H7 (cell line): ENCODE measurements at regions not wholly inside any gene's neighbourhood (a gene's known extent, or its start where the extent isn't known, plus 50 kb on each side); places are given as distances from the start of the nearest gene placed in this dataset.

ENCODE experiments used
- DNase-seq: peaks from one replicate; pipeline ENCODE4 v3.0.0; 2012
- H3K27me3 ChIP-seq: 2 replicates; pipeline ENCODE4 v1.6.0; 2011; ENCODE audit warnings: mild to moderate bottlenecking, low read length; ENCODE audit not compliant: control insufficient read depth, insufficient read depth
- H3K36me3 ChIP-seq: replicated peaks from 2 replicates; pipeline ENCODE4 v1.5.1; 2011; ENCODE audit warnings: low read length; ENCODE audit not compliant: control insufficient read depth, insufficient read depth
- H3K4me3 ChIP-seq: 2 replicates; pipeline ENCODE4 v1.5.1; 2011; ENCODE audit warnings: low read depth, mild to moderate bottlenecking, control low read depth, low read length, moderate library complexity; ENCODE audit not compliant: insufficient read depth

- Histone ChIP-seq H3K27me3 (no peaks in the 10 kb centered on the region), H3K36me3 (no peaks in the 10 kb centered on the region), H3K4me3 (no peak overlapping the region)
- no peak for DNase-seq
Observed at GRCh38 chr4:27703771-27704170, 843.1 kb downstream of the STIM2 start.

GRCh38 chr4:27711041-27711440, 850.4 kb downstream of the STIM2 start:
- Histone ChIP-seq H3K4me3 (no peak overlapping the region), H3K27me3 (no peaks in the 10 kb centered on the region), H3K36me3 (no peaks in the 10 kb centered on the region)
- no peak for DNase-seq

GRCh38 chr4:27714073-27714472, 853.4 kb downstream of the STIM2 start:
- Histone ChIP-seq H3K27me3 (no peaks in the 10 kb centered on the region), H3K36me3 (no peaks in the 10 kb centered on the region), H3K4me3 (no peak overlapping the region)
- DNase-seq: no peak

- no peaks in the 10 kb centered on the region for H3K27me3 ChIP-seq
- no peak for DNase-seq
- no peak overlapping the region for H3K4me3 ChIP-seq
- no peaks in the 10 kb centered on the region for H3K36me3 ChIP-seq
Observed at GRCh38 chr4:27716693-27717430, 856.2 kb downstream of the STIM2 start.

- DNase-seq: no peak
- Histone ChIP-seq H3K27me3 (no peaks in the 10 kb centered on the region), H3K4me3 (no peak overlapping the region), H3K36me3 (no peaks in the 10 kb centered on the region)
Observed at GRCh38 chr4:27717431-27717755, 856.8 kb downstream of the STIM2 start.

- no peak for DNase-seq
- Histone ChIP-seq H3K27me3 (no peaks in the 10 kb centered on the region), H3K4me3 (no peak overlapping the region)
Observed at GRCh38 chr4:27720010-27720766, 859.5 kb downstream of the STIM2 start.

GRCh38 chr4:27721193-27721592, 860.6 kb downstream of the STIM2 start:
- Histone ChIP-seq H3K4me3 (no peak overlapping the region), H3K27me3 (no peaks in the 10 kb centered on the region), H3K36me3 (no peaks in the 10 kb centered on the region)
- DNase-seq: no peak

More at GRCh38 chr4:27720010-27720766, 859.5 kb downstream of the STIM2 start:
- no peaks in the 10 kb centered on the region for H3K36me3 ChIP-seq

- no peaks in the 10 kb centered on the region for H3K27me3 ChIP-seq
- no peaks in the 10 kb centered on the region for H3K36me3 ChIP-seq
- H3K4me3 ChIP-seq: no peak overlapping the region
- no peak for DNase-seq
Observed at GRCh38 chr4:27728892-27729291, 868.3 kb downstream of the STIM2 start.

GRCh38 chr4:27742816-27743215, 882.2 kb downstream of the STIM2 start:
- Histone ChIP-seq H3K36me3 (no peaks in the 10 kb centered on the region), H3K27me3 (no peaks in the 10 kb centered on the region), H3K4me3 (no peak overlapping the region)
- no peak for DNase-seq

- no peak for DNase-seq
- Histone ChIP-seq H3K27me3 (no peaks in the 10 kb centered on the region), H3K4me3 (no peak overlapping the region), H3K36me3 (no peaks in the 10 kb centered on the region)
Observed at GRCh38 chr4:27759611-27760575, 899.3 kb downstream of the STIM2 start.

GRCh38 chr4:27763830-27764525, 903.3 kb downstream of the STIM2 start:
- Histone ChIP-seq H3K4me3 (no peak overlapping the region), H3K27me3 (no peaks in the 10 kb centered on the region), H3K36me3 (no peaks in the 10 kb centered on the region)
- DNase-seq: no peak

- H3K4me3 ChIP-seq: no peak overlapping the region
- no peak for DNase-seq
- H3K27me3 ChIP-seq: no peaks in the 10 kb centered on the region
- no peaks in the 10 kb centered on the region for H3K36me3 ChIP-seq
Observed at GRCh38 chr4:27764526-27764837, 903.8 kb downstream of the STIM2 start.

- Histone ChIP-seq H3K4me3 (no peak overlapping the region), H3K27me3 (no peaks in the 10 kb centered on the region), H3K36me3 (no peaks in the 10 kb centered on the region)
- DNase-seq: no peak
Observed at GRCh38 chr4:27770895-27771294, 910.3 kb downstream of the STIM2 start.

GRCh38 chr4:27775156-27775555, 914.5 kb downstream of the STIM2 start:
- Histone ChIP-seq H3K27me3 (no peaks in the 10 kb centered on the region), H3K4me3 (no peak overlapping the region), H3K36me3 (no peaks in the 10 kb centered on the region)
- DNase-seq: no peak
